Esophagus muscularis mucosa (tissue), 4 donors: ENCODE measurements at regions not wholly inside any gene's neighbourhood (a gene's known extent, or its start where the extent isn't known, plus 50 kb on each side); places are given as distances from the start of the nearest gene placed in this dataset.

ENCODE experiments used
- DNase-seq: peaks from one replicate; pipeline ENCODE4 v3.0.0-alpha.2; 2017; ENCODE audit errors: extremely low spot score
- H3K27ac ChIP-seq, 4 donors: fragments of 200-600 bp; sonication (generic); replicated peaks in 1 of 4; 1 replicate in 3 of 4; 2 replicates in 1 of 4; pipeline ENCODE4 v1.5.1; 2016 to 2019; ENCODE audit warnings: mild to moderate bottlenecking in 1 of 4
- H3K27me3 ChIP-seq, 4 donors: fragments of 200-600 bp; sonication (generic); one replicate each; pipeline versions ENCODE4 v1.5.1 to v1.6.0; 2016 to 2019
- H3K36me3 ChIP-seq, 4 donors: fragments of 200-600 bp; sonication (generic); one replicate each; pipeline ENCODE4 v1.5.1; 2016 to 2019
- H3K4me1 ChIP-seq, 4 donors: fragments of 200-600 bp; sonication (generic); one replicate each; pipeline ENCODE4 v1.5.1; 2016 to 2019
- H3K4me3 ChIP-seq, 4 donors: fragments of 200-600 bp; sonication (generic); 1 replicate in 2 of 4; 2 replicates in 2 of 4; pipeline ENCODE4 v1.5.1; 2016 to 2019; ENCODE audit warnings: mild to moderate bottlenecking in 4 of 4, moderate library complexity in 1 of 4
- H3K9me3 ChIP-seq, 4 donors: fragments of 200-600 bp; sonication (generic); 1 replicate in 3 of 4; 2 replicates in 1 of 4; pipeline ENCODE4 v1.5.1; 2016 to 2019
- EP300 ChIP-seq: sonication (generic); formaldehyde crosslinking; IDR thresholded peaks from one replicate; pipeline ENCODE4 v1.6.1; 2017; ENCODE audit warnings: antibody characterized with exemption
- POLR2A ChIP-seq: fragments of 450-650 bp; IDR thresholded peaks from one replicate; pipeline ENCODE4 v1.6.1; 2017; ENCODE audit warnings: antibody characterized with exemption, moderate library complexity, mild to moderate bottlenecking, low read depth
- POLR2AphosphoS5 ChIP-seq, 2 donors: sonication (generic); formaldehyde crosslinking; IDR thresholded peaks; one replicate each; pipeline ENCODE4 v1.6.1; 2017; ENCODE audit warnings: antibody characterized with exemption in 2 of 2
- WGBS: methylation state at CpG from one replicate; pipeline ENCODE4 v1.1.5; 2018; 5-methylcytosine and 5-hydroxymethylcytosine counted together
- intact Hi-C: fragments of 100-400 bp; cut with DNase I; formaldehyde crosslinking; loops from one replicate; pipeline ENCODE4 v1.15.1; 2023
- TF ChIP-seq, protein P1 (sequence below), 3 experiments: fragments of 200-600 bp in 2 of 3; fragments of 450-650 bp in 1 of 3; sonication (generic) in 2 of 3; IDR thresholded peaks; one replicate each; pipeline ENCODE4 v1.5.1; 2017 to 2019; ENCODE audit warnings: antibody characterized with exemption in 3 of 3, mild to moderate bottlenecking in 2 of 3, moderate library complexity in 1 of 3

DNA sequence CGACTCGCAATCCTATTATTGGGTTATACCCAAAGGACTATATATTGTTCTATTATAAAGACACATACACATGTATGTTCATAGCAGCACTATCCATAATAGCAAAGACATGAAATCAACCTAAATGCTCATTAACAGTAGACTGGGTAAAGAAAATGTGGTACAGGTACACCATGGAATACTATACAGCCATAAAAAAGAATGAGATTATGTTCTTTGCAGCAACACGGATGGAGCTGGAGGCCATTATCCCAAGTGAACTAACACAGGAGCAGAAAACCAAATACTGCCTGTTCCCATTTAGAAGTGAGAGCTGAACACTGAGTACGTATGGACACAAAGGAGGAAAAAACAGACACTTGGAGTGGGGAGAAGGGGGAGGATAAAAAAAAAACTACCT lies 536.8 kb upstream of the DPP6 start:
- no peak for TF ChIP-seq EP300
- TF ChIP-seq POLR2A: no peak
- TF ChIP-seq POLR2AphosphoS5 (IDR thresholded peaks at IDR 0.05): no peak
- TF ChIP-seq, protein P1, sequence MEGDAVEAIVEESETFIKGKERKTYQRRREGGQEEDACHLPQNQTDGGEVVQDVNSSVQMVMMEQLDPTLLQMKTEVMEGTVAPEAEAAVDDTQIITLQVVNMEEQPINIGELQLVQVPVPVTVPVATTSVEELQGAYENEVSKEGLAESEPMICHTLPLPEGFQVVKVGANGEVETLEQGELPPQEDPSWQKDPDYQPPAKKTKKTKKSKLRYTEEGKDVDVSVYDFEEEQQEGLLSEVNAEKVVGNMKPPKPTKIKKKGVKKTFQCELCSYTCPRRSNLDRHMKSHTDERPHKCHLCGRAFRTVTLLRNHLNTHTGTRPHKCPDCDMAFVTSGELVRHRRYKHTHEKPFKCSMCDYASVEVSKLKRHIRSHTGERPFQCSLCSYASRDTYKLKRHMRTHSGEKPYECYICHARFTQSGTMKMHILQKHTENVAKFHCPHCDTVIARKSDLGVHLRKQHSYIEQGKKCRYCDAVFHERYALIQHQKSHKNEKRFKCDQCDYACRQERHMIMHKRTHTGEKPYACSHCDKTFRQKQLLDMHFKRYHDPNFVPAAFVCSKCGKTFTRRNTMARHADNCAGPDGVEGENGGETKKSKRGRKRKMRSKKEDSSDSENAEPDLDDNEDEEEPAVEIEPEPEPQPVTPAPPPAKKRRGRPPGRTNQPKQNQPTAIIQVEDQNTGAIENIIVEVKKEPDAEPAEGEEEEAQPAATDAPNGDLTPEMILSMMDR (IDR thresholded peaks at IDR 0.05): no peak
- intact Hi-C loops: no loop called here
- Histone ChIP-seq H3K27me3 (no peaks in the 10 kb centered on the region), H3K4me1 (peaks cover 0 to 52% (median 33%) of the 10 kb centered on the region in 4 donors), H3K9me3 (no peaks in the 10 kb centered on the region), H3K27ac (no peak overlapping the region), H3K36me3 (no peaks in the 10 kb centered on the region), H3K4me3 (no peak overlapping the region)
- DNase-seq: no peak
- WGBS: 87% methylated on average over 4 of the region's 4 CpGs

DNA sequence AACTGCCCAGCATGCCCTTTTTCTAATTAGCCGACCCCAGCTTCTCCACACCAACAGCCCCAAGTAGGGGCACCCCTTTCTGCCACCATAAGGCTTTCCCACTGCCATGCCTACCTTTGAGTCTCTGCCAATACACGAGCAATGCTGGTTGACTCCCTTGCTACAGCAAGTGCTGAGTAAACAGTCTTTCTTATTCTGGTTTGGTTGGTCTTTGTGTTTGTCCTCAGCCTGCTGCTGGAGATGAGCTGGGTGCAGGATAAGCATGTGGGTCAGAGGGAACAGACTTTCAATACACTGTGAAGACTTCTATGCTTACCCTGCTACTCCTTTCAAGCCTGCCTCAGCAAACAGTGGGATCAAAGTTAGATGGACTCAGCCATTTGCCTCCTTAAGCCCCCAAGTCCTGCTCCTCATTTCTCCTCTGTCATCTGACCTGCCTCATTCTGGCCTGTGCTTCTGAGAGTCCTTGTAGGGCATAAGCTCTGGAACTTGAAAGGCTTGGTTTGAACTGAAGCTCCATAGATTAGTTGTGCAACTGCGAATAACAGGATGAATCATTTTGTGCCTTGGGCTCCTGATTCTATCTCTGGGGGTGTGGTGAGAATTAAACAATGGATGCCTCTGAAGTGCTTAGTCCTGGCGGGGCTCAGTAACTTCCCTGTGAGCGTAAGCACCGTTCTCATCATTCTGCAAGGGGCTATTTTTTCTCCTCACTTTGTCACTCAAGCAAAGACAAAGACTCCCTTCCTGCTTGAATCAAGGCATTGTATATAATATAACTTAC lies 533.8 kb upstream of the DPP6 start:
- Histone ChIP-seq H3K4me3 (no peak overlapping the region), H3K27ac (no peak overlapping the region), H3K9me3 (no peaks in the 10 kb centered on the region), H3K36me3 (no peaks in the 10 kb centered on the region), H3K4me1 (peaks cover 1 to 53% (median 42%) of the 10 kb centered on the region in 4 donors), H3K27me3 (no peaks in the 10 kb centered on the region)
- DNase-seq: no peak
- intact Hi-C loops: no loop called here
- WGBS: 77% methylated on average over 5 of the region's 6 CpGs
- TF ChIP-seq, protein P1 (IDR thresholded peaks at IDR 0.05): no peak
- TF ChIP-seq POLR2A (no peak), POLR2AphosphoS5 (IDR thresholded peaks at IDR 0.05) (no peak), EP300 (no peak)

GRCh38 chr7:153521370-153521769 lies 530.8 kb upstream of the DPP6 start:
- Histone ChIP-seq H3K27ac (peak overlapping the region; percentile 79 to 90 (median 89)), H3K27me3 (no peaks in the 10 kb centered on the region), H3K9me3 (no peaks in the 10 kb centered on the region), H3K36me3 (no peaks in the 10 kb centered on the region), H3K4me1 (peaks cover 2 to 72% (median 56%) of the 10 kb centered on the region in 4 donors), H3K4me3 (no peak overlapping the region)
- no peak for TF ChIP-seq POLR2A
- TF ChIP-seq POLR2AphosphoS5 (IDR thresholded peaks at IDR 0.05): no peak
- TF ChIP-seq, protein P1 (IDR thresholded peaks at IDR 0.05): no peak
- no peak for TF ChIP-seq EP300
- intact Hi-C loops: loop anchor here (5.0 kb wide), 1 partner anchor 139 kb away; no protein-coding TSS in a partner anchor
- DNase-seq: no peak
- 58% methylated on average over 5 of the region's 5 CpGs for WGBS

- no peaks in the 10 kb centered on the region for H3K9me3 ChIP-seq
- H3K4me3 ChIP-seq: peak overlapping the region in 1 of 4 donors; percentile 24
- TF ChIP-seq POLR2A: no peak
- peak; percentile 91 to 93 for TF ChIP-seq POLR2AphosphoS5 (IDR thresholded peaks at IDR 0.05)
- peak; percentile 93 for TF ChIP-seq EP300
- TF ChIP-seq, protein P1 (IDR thresholded peaks at IDR 0.05): no peak
- H3K27me3 ChIP-seq: no peaks in the 10 kb centered on the region
- WGBS: 31% methylated on average over 5 of the region's 5 CpGs
- intact Hi-C loops: loop anchor here (5.0 kb wide), 1 partner anchor 140 kb away; no protein-coding TSS in a partner anchor
- H3K27ac ChIP-seq: peak overlapping the region; percentile 89 to 90 (median 90)
- H3K36me3 ChIP-seq: no peaks in the 10 kb centered on the region
- peaks cover 2 to 72% (median 56%) of the 10 kb centered on the region in 4 donors for H3K4me1 ChIP-seq
- DNase-seq: peak; percentile 95
Measured at GRCh38 chr7:153522261-153522660, 529.9 kb upstream of the DPP6 start.
